ENCODE measurements at regions not wholly inside any gene's neighbourhood (a gene's known extent, or its start where the extent isn't known, plus 50 kb on each side); places are given as distances from the start of the nearest gene placed in this dataset.

DNA sequence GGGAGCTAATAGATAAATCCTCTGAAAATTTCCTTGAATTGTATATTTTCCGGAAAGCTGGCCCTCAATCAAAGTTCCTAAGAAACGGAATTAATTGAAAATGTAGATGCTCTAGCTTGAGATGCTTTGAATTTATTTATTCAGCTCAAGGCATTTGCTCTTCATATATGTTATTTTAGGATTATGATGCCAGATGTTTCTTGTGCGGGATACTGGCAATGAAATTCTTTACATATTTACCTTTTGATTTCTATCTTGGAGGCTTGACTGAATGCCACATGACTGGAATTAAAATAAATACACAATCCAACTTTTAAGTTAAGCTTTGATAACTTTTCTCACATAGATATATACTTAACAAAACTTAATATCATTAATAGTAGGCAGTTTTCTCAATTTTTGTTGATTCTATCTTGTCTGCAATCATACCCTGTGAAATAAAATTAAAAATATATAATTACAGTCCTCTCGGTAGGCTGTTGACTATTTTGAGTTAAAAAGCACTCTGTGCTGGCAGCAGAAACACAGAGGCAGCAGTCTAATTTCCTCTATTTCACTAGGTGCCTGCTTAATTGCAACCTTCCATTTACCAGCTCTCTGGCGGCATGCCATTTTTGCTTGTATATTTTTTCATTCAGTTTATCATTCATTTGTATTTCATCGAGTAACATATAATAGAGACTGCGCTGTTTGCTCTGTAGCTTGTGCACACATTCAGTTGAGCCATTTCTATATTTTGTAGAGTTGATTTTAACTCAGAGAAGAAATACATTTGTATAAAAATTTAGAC lies 991.5 kb downstream of the ADGRL3 start:
- Histone ChIP-seq H3K27me3 (replicated peaks; ENCODE audit: insufficient read depth, low read depth, low read length, poor library complexity) (no peaks in the 10 kb centered on the region), H3K27ac (ENCODE audit: low read depth, low read length, poor library complexity, severe bottlenecking) (no peak overlapping the region), H3K4me3 (ENCODE audit: low read depth, low read length, poor library complexity, severe bottlenecking) (no peak overlapping the region), H3K4me1 (ENCODE audit: insufficient read depth, low read length, poor library complexity, severe bottlenecking) (no peaks in the 10 kb centered on the region), H3K36me3 (ENCODE audit: insufficient read depth, low read length, poor library complexity, severe bottlenecking) (no peaks in the 10 kb centered on the region), H3K9me3 (ENCODE audit: low read depth, low read length, poor library complexity, severe bottlenecking) (no peaks in the 10 kb centered on the region)
- BruUV-seq (replicated peaks) = no TSS peak
- POLR2A ChIA-PET (ENCODE audit: low non-redundant PET) = no interaction called here
- intact Hi-C loops (cut with micrococcal nuclease; ENCODE audit: unreplicated experiment) = no loop called here
- DNase-seq (ENCODE audit: low spot score) = no peak
- TF ChIP-seq, protein P1, sequence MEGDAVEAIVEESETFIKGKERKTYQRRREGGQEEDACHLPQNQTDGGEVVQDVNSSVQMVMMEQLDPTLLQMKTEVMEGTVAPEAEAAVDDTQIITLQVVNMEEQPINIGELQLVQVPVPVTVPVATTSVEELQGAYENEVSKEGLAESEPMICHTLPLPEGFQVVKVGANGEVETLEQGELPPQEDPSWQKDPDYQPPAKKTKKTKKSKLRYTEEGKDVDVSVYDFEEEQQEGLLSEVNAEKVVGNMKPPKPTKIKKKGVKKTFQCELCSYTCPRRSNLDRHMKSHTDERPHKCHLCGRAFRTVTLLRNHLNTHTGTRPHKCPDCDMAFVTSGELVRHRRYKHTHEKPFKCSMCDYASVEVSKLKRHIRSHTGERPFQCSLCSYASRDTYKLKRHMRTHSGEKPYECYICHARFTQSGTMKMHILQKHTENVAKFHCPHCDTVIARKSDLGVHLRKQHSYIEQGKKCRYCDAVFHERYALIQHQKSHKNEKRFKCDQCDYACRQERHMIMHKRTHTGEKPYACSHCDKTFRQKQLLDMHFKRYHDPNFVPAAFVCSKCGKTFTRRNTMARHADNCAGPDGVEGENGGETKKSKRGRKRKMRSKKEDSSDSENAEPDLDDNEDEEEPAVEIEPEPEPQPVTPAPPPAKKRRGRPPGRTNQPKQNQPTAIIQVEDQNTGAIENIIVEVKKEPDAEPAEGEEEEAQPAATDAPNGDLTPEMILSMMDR (conservative IDR thresholded peaks at IDR 0.05; ENCODE audit: low read depth, low read length) = no peak
- no peak for TF ChIP-seq EZH2 (IDR thresholded peaks at IDR 0.05; ENCODE audit: borderline replicate concordance, low read depth, low read length, poor library complexity, severe bottlenecking)
- CTCF ChIA-PET = no interaction called here

DNA sequence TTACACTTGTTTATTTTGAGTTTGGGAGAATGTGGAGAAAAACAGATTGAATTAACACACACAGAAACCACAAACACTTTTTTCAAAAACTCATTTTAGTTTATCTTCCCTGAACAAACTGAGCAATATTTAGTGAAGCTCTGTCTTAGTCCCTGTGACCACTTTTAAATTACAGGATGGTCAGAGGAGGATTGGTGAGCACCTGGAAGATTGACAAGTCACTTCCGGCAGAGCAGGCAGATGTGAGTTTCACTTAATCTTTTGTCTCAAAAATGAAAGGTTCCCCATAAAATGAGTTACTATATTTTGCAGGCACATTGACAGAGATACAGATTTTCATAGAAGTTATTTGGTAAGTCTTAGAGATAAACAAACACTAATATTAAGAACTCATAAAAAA lies 970.1 kb downstream of the ADGRL3 start:
- intact Hi-C loops (cut with micrococcal nuclease; ENCODE audit: unreplicated experiment) = no loop called here
- DNase-seq (ENCODE audit: low spot score) = no peak
- Histone ChIP-seq H3K27ac (ENCODE audit: low read depth, low read length, poor library complexity, severe bottlenecking) (no peak overlapping the region), H3K36me3 (ENCODE audit: insufficient read depth, low read length, poor library complexity, severe bottlenecking) (no peaks in the 10 kb centered on the region), H3K4me3 (ENCODE audit: low read depth, low read length, poor library complexity, severe bottlenecking) (no peak overlapping the region), H3K9me3 (ENCODE audit: low read depth, low read length, poor library complexity, severe bottlenecking) (no peaks in the 10 kb centered on the region), H3K27me3 (replicated peaks; ENCODE audit: insufficient read depth, low read depth, low read length, poor library complexity) (no peaks in the 10 kb centered on the region), H3K4me1 (ENCODE audit: insufficient read depth, low read length, poor library complexity, severe bottlenecking) (no peaks in the 10 kb centered on the region)
- TF ChIP-seq, protein P1 (conservative IDR thresholded peaks at IDR 0.05; ENCODE audit: low read depth, low read length) = no peak
- TF ChIP-seq EZH2 (IDR thresholded peaks at IDR 0.05; ENCODE audit: borderline replicate concordance, low read depth, low read length, poor library complexity, severe bottlenecking) = no peak
- ChIA-PET POLR2A (ENCODE audit: low non-redundant PET) (no interaction called here), CTCF (no interaction called here)
- no TSS peak for BruUV-seq (replicated peaks)

DNA sequence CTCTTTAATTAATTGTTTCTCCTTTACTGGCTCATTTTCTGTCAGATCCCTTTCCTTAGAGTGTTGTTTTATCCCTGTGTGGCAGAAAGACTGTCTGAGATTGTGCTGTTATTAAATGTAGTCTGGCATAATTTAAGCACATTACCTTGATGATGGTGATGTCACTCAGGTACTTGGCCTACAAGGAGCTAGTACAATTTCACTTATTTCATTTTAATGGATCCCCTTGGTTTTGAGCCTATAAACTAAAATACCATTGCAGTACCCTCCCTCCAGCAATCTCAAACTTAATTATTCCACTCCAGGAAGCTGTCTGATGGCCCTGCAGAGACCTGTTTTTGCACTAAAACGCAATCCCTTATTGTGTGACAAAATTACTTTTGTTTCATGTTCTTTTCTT lies 968.6 kb downstream of the ADGRL3 start:
- ChIA-PET POLR2A (ENCODE audit: low non-redundant PET) (no interaction called here), CTCF (no interaction called here)
- no peaks in the 10 kb centered on the region for H3K36me3 ChIP-seq (ENCODE audit: insufficient read depth, low read length, poor library complexity, severe bottlenecking)
- H3K4me3 ChIP-seq (ENCODE audit: low read depth, low read length, poor library complexity, severe bottlenecking) = no peak overlapping the region
- DNase-seq (ENCODE audit: low spot score) = no peak
- no peaks in the 10 kb centered on the region for H3K4me1 ChIP-seq (ENCODE audit: insufficient read depth, low read length, poor library complexity, severe bottlenecking)
- TF ChIP-seq, protein P1 (conservative IDR thresholded peaks at IDR 0.05; ENCODE audit: low read depth, low read length) = no peak
- TF ChIP-seq EZH2 (IDR thresholded peaks at IDR 0.05; ENCODE audit: borderline replicate concordance, low read depth, low read length, poor library complexity, severe bottlenecking) = no peak
- no TSS peak for BruUV-seq (replicated peaks)
- H3K9me3 ChIP-seq (ENCODE audit: low read depth, low read length, poor library complexity, severe bottlenecking) = no peaks in the 10 kb centered on the region
- H3K27me3 ChIP-seq (replicated peaks; ENCODE audit: insufficient read depth, low read depth, low read length, poor library complexity) = no peaks in the 10 kb centered on the region
- H3K27ac ChIP-seq (ENCODE audit: low read depth, low read length, poor library complexity, severe bottlenecking) = no peak overlapping the region
- intact Hi-C loops (cut with micrococcal nuclease; ENCODE audit: unreplicated experiment) = no loop called here

All from A673 (cell line).